H9 (cell line): ENCODE measurements at regions not wholly inside any gene's neighbourhood (a gene's known extent, or its start where the extent isn't known, plus 50 kb on each side); places are given as distances from the start of the nearest gene placed in this dataset.

ENCODE experiments used
- DNase-seq: peaks from one replicate; pipeline ENCODE4 v3.0.0-alpha.2; 2017
- H2AFZ ChIP-seq: one replicate; pipeline ENCODE4 v1.6.1; 2013; ENCODE audit warnings: mild to moderate bottlenecking, low read length, control low read depth, moderate library complexity
- H2AK5ac ChIP-seq: 2 replicates; pipeline ENCODE4 v1.6.1; 2013; ENCODE audit warnings: low read length, control low read depth, mixed read lengths; ENCODE audit not compliant: insufficient read length
- H2BK120ac ChIP-seq: one replicate; pipeline ENCODE4 v1.6.1; 2013; ENCODE audit warnings: low read depth, mild to moderate bottlenecking, low read length, control low read depth, inconsistent platforms; ENCODE audit not compliant: poor library complexity, severe bottlenecking
- H2BK12ac ChIP-seq: 2 replicates; pipeline ENCODE4 v1.6.1; 2013; ENCODE audit warnings: low read length, control low read depth, mixed read lengths, low read depth; ENCODE audit not compliant: insufficient read length
- H2BK15ac ChIP-seq: 2 replicates; pipeline ENCODE4 v1.6.1; 2013; ENCODE audit warnings: low read depth, low read length, control low read depth
- H2BK20ac ChIP-seq: one replicate; pipeline ENCODE4 v1.6.1; 2013; ENCODE audit warnings: low read depth, mild to moderate bottlenecking, low read length, control low read depth, inconsistent platforms; ENCODE audit not compliant: poor library complexity, severe bottlenecking
- H2BK5ac ChIP-seq: 2 replicates; pipeline ENCODE4 v1.6.1; 2013; ENCODE audit warnings: low read length, control low read depth, mixed read lengths; ENCODE audit not compliant: insufficient read length
- H3K14ac ChIP-seq: 2 replicates; pipeline ENCODE4 v1.6.1; 2013; ENCODE audit warnings: low read length, control low read depth; ENCODE audit not compliant: insufficient read depth
- H3K18ac ChIP-seq: 2 replicates; pipeline ENCODE4 v1.6.1; 2013; ENCODE audit warnings: low read depth, mild to moderate bottlenecking, mixed read lengths, low read length, control low read depth; ENCODE audit not compliant: insufficient read length
- H3K23ac ChIP-seq: 2 replicates; pipeline ENCODE4 v1.6.1; 2013; ENCODE audit warnings: low read length, control low read depth, mixed read lengths, low read depth; ENCODE audit not compliant: insufficient read length
- H3K23me2 ChIP-seq: 2 replicates; pipeline ENCODE4 v1.6.1; 2013; ENCODE audit warnings: low read depth, mild to moderate bottlenecking, mixed read lengths, low read length, control low read depth; ENCODE audit not compliant: insufficient read length, poor library complexity, severe bottlenecking
- H3K27ac ChIP-seq: 2 replicates; pipeline ENCODE4 v1.5.1; 2013; ENCODE audit warnings: low read length, control low read depth, mixed read lengths, low read depth; ENCODE audit not compliant: insufficient read length
- H3K27me3 ChIP-seq: 2 replicates; pipeline ENCODE4 v1.6.1; 2013; ENCODE audit warnings: low read length, control low read depth, inconsistent platforms; ENCODE audit not compliant: insufficient read depth
- H3K4ac ChIP-seq: 2 replicates; pipeline ENCODE4 v1.6.1; 2013; ENCODE audit warnings: low read depth, mild to moderate bottlenecking, control low read depth, inconsistent platforms, low read length, moderate library complexity
- H3K4me1 ChIP-seq: 2 replicates; pipeline ENCODE4 v1.6.1; 2013; ENCODE audit warnings: low read length, control low read depth, inconsistent platforms; ENCODE audit not compliant: insufficient read depth
- H3K4me2 ChIP-seq: 2 replicates; pipeline ENCODE4 v1.6.1; 2013; ENCODE audit warnings: low read length, control low read depth, mixed read lengths; ENCODE audit not compliant: insufficient read length, insufficient read depth
- H3K56ac ChIP-seq: 2 replicates; pipeline ENCODE4 v1.6.1; 2013; ENCODE audit warnings: low read depth, mild to moderate bottlenecking, mixed read lengths, low read length, control low read depth; ENCODE audit not compliant: insufficient read length
- H3K79me1 ChIP-seq: 2 replicates; pipeline ENCODE4 v1.6.1; 2013; ENCODE audit warnings: low read depth, mild to moderate bottlenecking, moderate library complexity, low read length, control low read depth, inconsistent platforms; ENCODE audit not compliant: insufficient read depth, poor library complexity, severe bottlenecking
- H3K79me2 ChIP-seq: 2 replicates; pipeline ENCODE4 v1.6.1; 2013; ENCODE audit warnings: low read length, control low read depth, inconsistent platforms; ENCODE audit not compliant: insufficient read depth
- H3K9ac ChIP-seq: 2 replicates; pipeline ENCODE4 v1.6.1; 2013; ENCODE audit warnings: low read length, control low read depth, mixed read lengths; ENCODE audit not compliant: insufficient read length; ENCODE audit errors: extremely low read depth
- H3K9me3 ChIP-seq: one replicate; pipeline ENCODE4 v1.6.1; 2013; ENCODE audit warnings: low read depth, low read length, inconsistent platforms; ENCODE audit not compliant: control insufficient read depth
- H3T11ph ChIP-seq: one replicate; pipeline ENCODE4 v1.6.1; 2013; ENCODE audit warnings: mild to moderate bottlenecking, low read length, control low read depth, inconsistent platforms
- H4K20me1 ChIP-seq: one replicate; pipeline ENCODE4 v1.6.1; 2013; ENCODE audit not compliant: control insufficient read depth, insufficient read length, insufficient read depth
- H4K5ac ChIP-seq: 2 replicates; pipeline ENCODE4 v1.6.1; 2013; ENCODE audit warnings: low read depth, mild to moderate bottlenecking, mixed read lengths, low read length, control low read depth; ENCODE audit not compliant: insufficient read length
- H4K8ac ChIP-seq: replicated peaks from 2 replicates; pipeline ENCODE4 v1.6.1; 2013; ENCODE audit warnings: low read length, control low read depth, mixed read lengths, low read depth; ENCODE audit not compliant: insufficient read length
- H4K91ac ChIP-seq: 2 replicates; pipeline ENCODE4 v1.6.1; 2013; ENCODE audit warnings: low read depth, mild to moderate bottlenecking, moderate library complexity, mixed read lengths, low read length, control low read depth; ENCODE audit not compliant: insufficient read length
- H3K27ac Mint-ChIP-seq, 3 experiments: 2 replicates in 2 of 3; 3 replicates in 1 of 3; pipeline ENCODE4 v1.8.0; 2020 to 2021; ENCODE audit warnings: mixed read lengths in 3 of 3, mild to moderate bottlenecking in 1 of 3, moderate library complexity in 1 of 3
- H3K27me3 Mint-ChIP-seq: 2 replicates; pipeline ENCODE4 v1.8.0; 2021; ENCODE audit warnings: low read depth, mild to moderate bottlenecking, moderate library complexity, mixed read lengths
- H3K36me3 Mint-ChIP-seq, 3 experiments: 2 replicates in 2 of 3; 3 replicates in 1 of 3; pipeline ENCODE4 v1.8.0; 2020 to 2021; ENCODE audit warnings: low read depth in 3 of 3, mixed read lengths in 3 of 3; ENCODE audit not compliant: insufficient read depth in 1 of 3
- H3K4me1 Mint-ChIP-seq, 2 experiments: 2 replicates each; pipeline ENCODE4 v1.8.0; 2020; ENCODE audit warnings: mixed read lengths in 2 of 2
- H3K4me3 Mint-ChIP-seq, 2 experiments: 2 replicates in 1 of 2; 3 replicates in 1 of 2; pipeline ENCODE4 v1.8.0; 2020 to 2021; ENCODE audit warnings: mild to moderate bottlenecking in 2 of 2, mixed read lengths in 2 of 2, moderate library complexity in 1 of 2
- H3K9me3 Mint-ChIP-seq, 2 experiments: 2 replicates in 1 of 2; 3 replicates in 1 of 2; pipeline ENCODE4 v1.8.0; 2020; ENCODE audit warnings: mild to moderate bottlenecking in 2 of 2, mixed read lengths in 2 of 2, moderate library complexity in 1 of 2
- CTCF ChIP-seq: fragments of 200-600 bp; sonication (generic); conservative IDR thresholded peaks from 3 replicates; pipeline ENCODE4 v1.8.0; 2021; ENCODE audit warnings: antibody characterized with exemption, mild to moderate bottlenecking
- WGBS: extraction: QIAGEN DNeasy Blood & Tissue Kit; methylation state at CpG from one replicate; pipeline ENCODE4 v1.1.7; 2013; ENCODE audit warnings: missing lambda C conversion rate, low lambda C conversion rate, mixed read lengths; ENCODE audit not compliant: insufficient read length; ENCODE audit errors: extremely low coverage; 5-methylcytosine and 5-hydroxymethylcytosine counted together

GRCh38 chr6:40897390-40898003, 141.5 kb downstream of the UNC5CL start:
- no peak overlapping the region for H3K4me2 ChIP-seq
- no peak overlapping the region for H3K27ac ChIP-seq
- Mint-ChIP-seq H3K9me3 (no peaks in the 10 kb centered on the region; a peak in 1 of 5 replicates), H3K27ac (no peak overlapping the region), H3K36me3 (no peaks in the 10 kb centered on the region), H3K27me3 (peaks cover 58% of the 10 kb centered on the region), H3K4me3 (no peak overlapping the region), H3K4me1 (peaks cover 5% of the 10 kb centered on the region in 2 experiments; a peak in 2 of 4 replicates)
- H3K4me1 ChIP-seq: no peaks in the 10 kb centered on the region
- no peak overlapping the region for H3K56ac ChIP-seq
- no peak for DNase-seq
- no peaks in the 10 kb centered on the region for H3K79me1 ChIP-seq
- H2BK12ac ChIP-seq: no peak overlapping the region
- H3K18ac ChIP-seq: no peak overlapping the region
- H3K9ac ChIP-seq: no peak overlapping the region
- no peak overlapping the region for H4K8ac ChIP-seq
- no peaks in the 10 kb centered on the region for H3K23me2 ChIP-seq
- no peak overlapping the region for H2AFZ ChIP-seq
- no peak overlapping the region for H3K4ac ChIP-seq
- H3K23ac ChIP-seq: no peak overlapping the region
- no peak overlapping the region for H4K91ac ChIP-seq
- H2BK5ac ChIP-seq: no peak overlapping the region
- H4K20me1 ChIP-seq: no peaks in the 10 kb centered on the region
- no peak overlapping the region for H2AK5ac ChIP-seq
- no peak overlapping the region for H3T11ph ChIP-seq
- WGBS: no CpG with 5 or more reads among the region's 10 CpGs
- H3K79me2 ChIP-seq: no peaks in the 10 kb centered on the region
- peaks cover 3% of the 10 kb centered on the region; the same call in 1 of the 2 replicates for H3K27me3 ChIP-seq
- no peak overlapping the region for H2BK20ac ChIP-seq
- no peak overlapping the region for H3K14ac ChIP-seq
- no peaks in the 10 kb centered on the region for H3K9me3 ChIP-seq
- H2BK15ac ChIP-seq: no peak overlapping the region
- no peak for TF ChIP-seq CTCF
- H2BK120ac ChIP-seq: no peak overlapping the region
- H4K5ac ChIP-seq: no peak overlapping the region
